ENCODE measurements at regions not wholly inside any gene's neighbourhood (a gene's known extent, or its start where the extent isn't known, plus 50 kb on each side); places are given as distances from the start of the nearest gene placed in this dataset.
"Not testable (repeated sequence)": the region's sequence is repeated elsewhere in the genome, so short reads cannot be mapped to it uniquely, and the experiment has no call there.

DNA sequence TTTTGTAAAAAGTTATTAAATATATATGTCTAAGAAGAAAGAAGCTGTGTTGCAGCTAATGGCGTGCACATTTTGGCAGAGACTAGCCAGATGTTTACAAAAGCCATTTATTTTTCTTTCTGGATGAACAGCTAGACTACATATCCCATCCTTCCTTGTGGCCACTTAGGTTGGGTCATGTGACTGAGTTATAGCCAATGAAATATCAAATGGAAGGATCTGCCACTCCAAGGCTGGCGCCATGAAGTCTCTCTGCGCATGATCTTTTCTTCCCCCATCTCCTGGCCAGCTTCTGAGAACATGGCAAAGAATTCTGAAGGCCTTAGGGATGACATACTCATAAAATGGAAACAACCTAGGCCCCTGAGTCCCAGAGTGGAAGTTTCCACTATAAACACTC lies 244.2 kb upstream of the DAB2 start:
- H2AFZ ChIP-seq (ENCODE audit: low read depth, low read length) = no peak overlapping the region
- no peaks in the 10 kb centered on the region for H3K27me3 ChIP-seq (ENCODE audit: insufficient read depth, low read length)
- H3K4me1 ChIP-seq (ENCODE audit: insufficient read depth, low read length) = no peaks in the 10 kb centered on the region
- H3K36me3 ChIP-seq (ENCODE audit: insufficient read depth, low read length) = no peaks in the 10 kb centered on the region
- no peaks in the 10 kb centered on the region for H3K9me3 ChIP-seq (ENCODE audit: low read length)
- H3K4me3 ChIP-seq (ENCODE audit: low read length) = no peak overlapping the region

- H2AFZ ChIP-seq (ENCODE audit: low read depth, low read length) = no peak overlapping the region
- H3K4me3 ChIP-seq (ENCODE audit: low read length) = no peak overlapping the region
- H3K9me3 ChIP-seq (ENCODE audit: low read length) = no peaks in the 10 kb centered on the region
- no peaks in the 10 kb centered on the region for H3K27me3 ChIP-seq (ENCODE audit: insufficient read depth, low read length)
- no peaks in the 10 kb centered on the region for H3K36me3 ChIP-seq (ENCODE audit: insufficient read depth, low read length)
- no peaks in the 10 kb centered on the region for H3K4me1 ChIP-seq (ENCODE audit: insufficient read depth, low read length)
These were observed 240.5 kb upstream of the DAB2 start for GRCh38 chr5:39665328-39665727.

DNA sequence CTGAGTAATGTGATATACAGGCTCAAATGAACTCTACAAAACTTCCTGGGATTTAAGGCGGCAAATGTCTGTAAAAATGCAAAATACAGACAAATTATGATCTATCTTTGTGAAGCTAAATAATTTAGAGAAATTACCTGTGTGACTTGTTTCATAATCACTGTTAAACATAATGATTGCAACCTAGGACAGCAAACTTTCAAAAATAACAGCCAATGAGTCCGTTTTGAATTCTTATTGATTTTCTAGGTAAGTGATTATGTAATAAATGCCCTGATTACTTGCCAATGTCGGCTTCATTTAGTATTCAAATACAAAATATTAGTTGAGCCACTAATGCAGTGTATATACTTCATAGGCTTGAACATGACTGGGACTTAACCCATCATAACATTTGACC lies 238.2 kb upstream of the DAB2 start:
- H3K36me3 ChIP-seq (ENCODE audit: insufficient read depth, low read length) = no peaks in the 10 kb centered on the region
- H2AFZ ChIP-seq (ENCODE audit: low read depth, low read length) = no peak overlapping the region
- no peaks in the 10 kb centered on the region for H3K9me3 ChIP-seq (ENCODE audit: low read length)
- H3K27me3 ChIP-seq (ENCODE audit: insufficient read depth, low read length) = no peaks in the 10 kb centered on the region
- no peaks in the 10 kb centered on the region for H3K4me1 ChIP-seq (ENCODE audit: insufficient read depth, low read length)
- H3K4me3 ChIP-seq (ENCODE audit: low read length) = no peak overlapping the region

GRCh38 chr5:39661026-39661779 lies 236.4 kb upstream of the DAB2 start:
- no peaks in the 10 kb centered on the region for H3K4me1 ChIP-seq (ENCODE audit: insufficient read depth, low read length)
- no peaks in the 10 kb centered on the region for H3K27me3 ChIP-seq (ENCODE audit: insufficient read depth, low read length)
- no peaks in the 10 kb centered on the region for H3K36me3 ChIP-seq (ENCODE audit: insufficient read depth, low read length)

GRCh38 chr5:39660020-39660419 lies 235.2 kb upstream of the DAB2 start:
- H3K27me3 ChIP-seq (ENCODE audit: insufficient read depth, low read length) = no peaks in the 10 kb centered on the region
- H2AFZ ChIP-seq (ENCODE audit: low read depth, low read length) = no peak overlapping the region
- no peaks in the 10 kb centered on the region for H3K4me1 ChIP-seq (ENCODE audit: insufficient read depth, low read length)
- H3K36me3 ChIP-seq (ENCODE audit: insufficient read depth, low read length) = no peaks in the 10 kb centered on the region
- H3K4me3 ChIP-seq (ENCODE audit: low read length) = no peak overlapping the region
- no peaks in the 10 kb centered on the region for H3K9me3 ChIP-seq (ENCODE audit: low read length)

More at GRCh38 chr5:39661026-39661779, 236.4 kb upstream of the DAB2 start:
- H3K4me3 ChIP-seq (ENCODE audit: low read length) = no peak overlapping the region
- no peak overlapping the region for H2AFZ ChIP-seq (ENCODE audit: low read depth, low read length)
- H3K9me3 ChIP-seq (ENCODE audit: low read length) = no peaks in the 10 kb centered on the region

GRCh38 chr5:39658866-39659265 lies 234.1 kb upstream of the DAB2 start:
- Histone ChIP-seq H3K4me1 (ENCODE audit: insufficient read depth, low read length) (no peaks in the 10 kb centered on the region), H3K36me3 (ENCODE audit: insufficient read depth, low read length) (no peaks in the 10 kb centered on the region), H3K4me3 (ENCODE audit: low read length) (no peak overlapping the region), H3K9me3 (ENCODE audit: low read length) (no peaks in the 10 kb centered on the region), H2AFZ (ENCODE audit: low read depth, low read length) (no peak overlapping the region), H3K27me3 (ENCODE audit: insufficient read depth, low read length) (no peaks in the 10 kb centered on the region)

DNA sequence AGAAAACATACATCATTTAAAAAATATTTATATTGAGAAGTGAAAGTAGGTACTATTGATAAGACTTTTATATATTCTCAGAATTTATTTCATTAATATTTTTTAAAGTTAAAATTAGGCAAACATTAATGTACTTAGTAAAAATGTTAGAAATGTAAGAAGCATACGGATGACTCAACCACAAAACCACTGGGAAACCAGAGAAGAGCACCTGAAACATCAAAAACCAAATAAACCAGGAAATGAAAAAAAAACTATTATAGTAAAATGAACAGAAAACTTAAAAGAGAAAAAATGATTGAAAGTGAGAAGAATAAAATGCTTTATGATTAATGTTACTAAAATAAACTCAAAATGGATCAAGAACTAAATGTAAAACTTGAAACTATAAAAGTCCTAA lies 233.2 kb upstream of the DAB2 start:
- H3K27me3 ChIP-seq (ENCODE audit: insufficient read depth, low read length) = no peaks in the 10 kb centered on the region
- H3K4me3 ChIP-seq (ENCODE audit: low read length) = no peak overlapping the region
- H2AFZ ChIP-seq (ENCODE audit: low read depth, low read length) = no peak overlapping the region

GRCh38 chr5:39656600-39656999 lies 231.8 kb upstream of the DAB2 start:
- H3K4me3 ChIP-seq (ENCODE audit: low read length) = no peak overlapping the region

More for the DNA sequence above, 233.2 kb upstream of the DAB2 start:
- H3K9me3 ChIP-seq (ENCODE audit: low read length) = no peaks in the 10 kb centered on the region
- no peaks in the 10 kb centered on the region for H3K4me1 ChIP-seq (ENCODE audit: insufficient read depth, low read length)
- no peaks in the 10 kb centered on the region for H3K36me3 ChIP-seq (ENCODE audit: insufficient read depth, low read length)

DNA sequence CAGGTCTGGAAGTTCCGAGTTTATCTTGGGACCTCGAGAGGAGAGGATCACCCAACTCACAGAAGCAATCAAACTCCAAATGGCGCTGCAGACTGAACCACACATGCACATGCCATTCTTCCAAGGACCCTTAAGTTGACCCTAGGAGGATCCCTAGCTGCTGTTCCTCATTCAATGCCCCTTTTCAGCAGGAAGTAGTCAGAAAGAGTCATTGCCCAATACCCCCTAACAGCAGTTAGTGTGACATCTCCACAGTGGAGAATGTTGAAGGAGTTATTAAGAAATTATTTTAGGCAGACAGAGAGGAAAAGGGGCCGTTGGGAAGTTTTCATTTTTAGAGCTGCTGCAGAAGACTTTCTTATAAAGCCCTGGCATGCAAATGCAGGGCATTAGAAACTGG lies 229.9 kb upstream of the DAB2 start:
- Histone ChIP-seq H3K27me3 (ENCODE audit: insufficient read depth, low read length) (no peaks in the 10 kb centered on the region), H3K4me1 (ENCODE audit: insufficient read depth, low read length) (no peaks in the 10 kb centered on the region), H2AFZ (ENCODE audit: low read depth, low read length) (no peak overlapping the region), H3K4me3 (ENCODE audit: low read length) (no peak overlapping the region), H3K36me3 (ENCODE audit: insufficient read depth, low read length) (no peaks in the 10 kb centered on the region), H3K9me3 (ENCODE audit: low read length) (no peaks in the 10 kb centered on the region)

More at GRCh38 chr5:39656600-39656999, 231.8 kb upstream of the DAB2 start:
- H3K36me3 ChIP-seq (ENCODE audit: insufficient read depth, low read length) = no peaks in the 10 kb centered on the region
- no peaks in the 10 kb centered on the region for H3K9me3 ChIP-seq (ENCODE audit: low read length)
- H2AFZ ChIP-seq (ENCODE audit: low read depth, low read length) = no peak overlapping the region
- H3K27me3 ChIP-seq (ENCODE audit: insufficient read depth, low read length) = no peaks in the 10 kb centered on the region
- H3K4me1 ChIP-seq (ENCODE audit: insufficient read depth, low read length) = no peaks in the 10 kb centered on the region

- H3K36me3 ChIP-seq (ENCODE audit: insufficient read depth, low read length); H2AFZ ChIP-seq (ENCODE audit: low read depth, low read length); H3K9me3 ChIP-seq (ENCODE audit: low read length); H3K4me1 ChIP-seq (ENCODE audit: insufficient read depth, low read length); H3K27me3 ChIP-seq (ENCODE audit: insufficient read depth, low read length); H3K4me3 ChIP-seq (ENCODE audit: low read length): not testable (repeated sequence)
These were observed 227.7 kb upstream of the DAB2 start for GRCh38 chr5:39652481-39652880.

DNA sequence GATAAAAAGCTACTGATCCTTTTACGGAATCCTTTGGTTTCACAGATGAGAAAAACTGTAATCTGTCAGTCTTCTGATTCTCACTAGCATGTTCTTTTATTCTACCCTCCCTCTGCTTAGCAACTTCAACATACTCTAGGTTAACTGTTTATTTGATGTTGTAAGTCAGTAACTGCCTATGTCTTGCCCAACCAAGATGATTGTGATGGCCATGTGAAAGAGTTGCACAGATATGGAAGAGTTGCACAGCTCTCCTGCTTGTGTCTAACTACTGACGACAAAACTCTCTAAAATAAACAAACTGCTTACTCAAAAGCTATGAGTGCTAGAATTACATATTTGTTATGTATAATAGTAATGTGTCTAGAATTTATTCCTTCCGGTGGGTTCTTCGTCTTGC lies 227.3 kb upstream of the DAB2 start:
- Histone ChIP-seq H3K9me3 (ENCODE audit: low read length) (no peaks in the 10 kb centered on the region), H3K27me3 (ENCODE audit: insufficient read depth, low read length) (no peaks in the 10 kb centered on the region), H3K4me1 (ENCODE audit: insufficient read depth, low read length) (no peaks in the 10 kb centered on the region), H3K4me3 (ENCODE audit: low read length) (no peak overlapping the region), H3K36me3 (ENCODE audit: insufficient read depth, low read length) (no peaks in the 10 kb centered on the region), H2AFZ (ENCODE audit: low read depth, low read length) (no peak overlapping the region)

DNA sequence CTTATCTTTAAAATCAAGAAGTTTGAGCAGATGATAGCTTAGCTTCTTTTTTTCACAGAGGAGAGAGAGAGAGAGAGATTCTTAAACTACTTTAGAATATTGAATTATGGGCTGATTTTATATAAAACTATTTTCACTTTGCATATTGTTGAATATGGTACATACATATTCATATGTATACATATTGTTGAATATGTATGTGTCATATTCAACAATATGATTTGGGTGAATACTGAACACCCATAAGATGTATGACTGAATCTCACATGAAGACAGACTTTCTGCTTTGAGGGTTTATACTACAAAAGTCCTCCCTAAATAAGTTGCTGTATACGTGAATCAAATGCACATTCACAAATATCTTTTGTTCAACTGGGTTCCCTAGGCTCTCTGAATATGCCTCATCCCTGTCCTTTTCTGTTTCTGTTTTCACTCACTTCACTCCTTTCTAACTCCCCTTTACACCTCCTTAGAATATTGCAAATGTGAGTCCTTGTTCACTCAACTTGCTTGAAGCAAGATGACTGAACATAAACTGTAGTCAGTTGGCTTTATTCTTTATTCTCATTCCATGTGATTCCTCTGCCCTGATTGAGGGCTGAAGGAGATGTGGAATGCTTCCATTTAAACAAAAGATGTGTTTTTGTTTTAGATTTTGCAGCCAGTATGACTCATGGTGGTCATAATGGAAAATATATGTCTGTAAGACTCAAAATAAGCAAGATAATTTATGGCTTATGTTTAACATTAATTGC lies 225.4 kb upstream of the DAB2 start:
- Histone ChIP-seq H3K9me3 (ENCODE audit: low read length) (no peaks in the 10 kb centered on the region), H3K4me1 (ENCODE audit: insufficient read depth, low read length) (no peaks in the 10 kb centered on the region), H3K4me3 (ENCODE audit: low read length) (no peak overlapping the region), H2AFZ (ENCODE audit: low read depth, low read length) (no peak overlapping the region), H3K27me3 (ENCODE audit: insufficient read depth, low read length) (no peaks in the 10 kb centered on the region), H3K36me3 (ENCODE audit: insufficient read depth, low read length) (no peaks in the 10 kb centered on the region)

DNA sequence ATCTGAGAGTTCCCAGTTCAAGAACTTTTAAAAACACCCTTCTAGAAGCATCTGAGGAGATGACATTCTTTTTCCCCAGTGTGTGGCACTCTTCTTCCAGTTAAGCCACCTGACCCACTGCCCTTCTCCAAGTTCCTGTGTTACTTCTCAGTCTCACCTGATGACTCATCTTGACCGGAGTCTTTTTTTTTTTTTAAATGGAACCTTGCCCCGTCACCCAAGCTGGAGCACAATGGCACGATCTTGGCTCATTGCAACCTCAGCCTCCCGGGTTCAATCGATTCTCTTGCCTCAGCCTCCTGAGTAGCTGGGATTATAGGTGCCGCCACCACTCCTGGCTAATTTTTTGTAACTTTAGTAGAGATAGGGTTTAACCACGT lies 224.1 kb upstream of the DAB2 start:
- Histone ChIP-seq H3K4me3 (ENCODE audit: low read length) (no peak overlapping the region), H3K4me1 (ENCODE audit: insufficient read depth, low read length) (no peaks in the 10 kb centered on the region), H3K9me3 (ENCODE audit: low read length) (no peaks in the 10 kb centered on the region), H2AFZ (ENCODE audit: low read depth, low read length) (no peak overlapping the region), H3K36me3 (ENCODE audit: insufficient read depth, low read length) (no peaks in the 10 kb centered on the region), H3K27me3 (ENCODE audit: insufficient read depth, low read length) (no peaks in the 10 kb centered on the region)
